ENCODE measurements at regions not wholly inside any gene's neighbourhood (a gene's known extent, or its start where the extent isn't known, plus 50 kb on each side); places are given as distances from the start of the nearest gene placed in this dataset.

DNA sequence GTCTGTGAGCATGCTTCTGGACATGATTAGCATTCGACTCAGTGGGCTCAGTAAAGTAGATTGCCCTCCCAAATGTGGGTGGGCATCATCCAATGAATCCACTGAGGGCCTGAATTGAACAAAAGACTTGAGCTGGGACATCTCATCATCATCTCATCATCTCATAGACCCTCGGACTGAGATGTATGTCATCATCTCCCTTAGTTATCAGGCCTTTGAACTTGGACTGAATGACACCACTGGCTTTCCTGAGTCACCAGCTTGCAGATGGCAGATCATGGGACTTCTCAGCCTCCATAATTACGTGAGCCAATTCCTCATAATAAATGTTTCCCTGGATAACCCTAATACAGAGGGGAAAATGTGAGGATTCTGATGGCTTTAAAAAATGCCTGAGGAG, 128.3 kb upstream of the LSM8 start:
- TF ChIP-seq EZH2 (IDR thresholded peaks at IDR 0.05; ENCODE audit: insufficient read depth, poor library complexity, severe bottlenecking) (no peak), EZH2phosphoT487 (IDR thresholded peaks at IDR 0.05; ENCODE audit: insufficient read depth, low read depth) (no peak)

Data from GM23248 (cell line).